Esophagus muscularis mucosa (tissue), 4 donors: ENCODE measurements at regions not wholly inside any gene's neighbourhood (a gene's known extent, or its start where the extent isn't known, plus 50 kb on each side); places are given as distances from the start of the nearest gene placed in this dataset.

Experiments used
- EP300 ChIP-seq: sonication (generic); formaldehyde crosslinking; IDR thresholded peaks from one replicate; pipeline ENCODE4 v1.6.1; 2017; ENCODE audit warnings: antibody characterized with exemption
- POLR2A ChIP-seq: fragments of 450-650 bp; IDR thresholded peaks from one replicate; pipeline ENCODE4 v1.6.1; 2017; ENCODE audit warnings: antibody characterized with exemption, moderate library complexity, mild to moderate bottlenecking, low read depth
- TF ChIP-seq, protein P1 (sequence below), 3 experiments: fragments of 200-600 bp in 2 of 3; fragments of 450-650 bp in 1 of 3; sonication (generic) in 2 of 3; IDR thresholded peaks; one replicate each; pipeline ENCODE4 v1.5.1; 2017 to 2019; ENCODE audit warnings: antibody characterized with exemption in 3 of 3, mild to moderate bottlenecking in 2 of 3, moderate library complexity in 1 of 3

- TF ChIP-seq, protein P1, sequence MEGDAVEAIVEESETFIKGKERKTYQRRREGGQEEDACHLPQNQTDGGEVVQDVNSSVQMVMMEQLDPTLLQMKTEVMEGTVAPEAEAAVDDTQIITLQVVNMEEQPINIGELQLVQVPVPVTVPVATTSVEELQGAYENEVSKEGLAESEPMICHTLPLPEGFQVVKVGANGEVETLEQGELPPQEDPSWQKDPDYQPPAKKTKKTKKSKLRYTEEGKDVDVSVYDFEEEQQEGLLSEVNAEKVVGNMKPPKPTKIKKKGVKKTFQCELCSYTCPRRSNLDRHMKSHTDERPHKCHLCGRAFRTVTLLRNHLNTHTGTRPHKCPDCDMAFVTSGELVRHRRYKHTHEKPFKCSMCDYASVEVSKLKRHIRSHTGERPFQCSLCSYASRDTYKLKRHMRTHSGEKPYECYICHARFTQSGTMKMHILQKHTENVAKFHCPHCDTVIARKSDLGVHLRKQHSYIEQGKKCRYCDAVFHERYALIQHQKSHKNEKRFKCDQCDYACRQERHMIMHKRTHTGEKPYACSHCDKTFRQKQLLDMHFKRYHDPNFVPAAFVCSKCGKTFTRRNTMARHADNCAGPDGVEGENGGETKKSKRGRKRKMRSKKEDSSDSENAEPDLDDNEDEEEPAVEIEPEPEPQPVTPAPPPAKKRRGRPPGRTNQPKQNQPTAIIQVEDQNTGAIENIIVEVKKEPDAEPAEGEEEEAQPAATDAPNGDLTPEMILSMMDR (IDR thresholded peaks at IDR 0.05) = no peak
- TF ChIP-seq POLR2A = no peak
- no peak for TF ChIP-seq EP300
These were observed 202.6 kb downstream of the SOD2 start for GRCh38 chr6:159490298-159490937.
